Activated T-cell treated with anti-CD3 and anti-CD28 coated beads, Interleukin-2, amount 50 U/mL, for 1 hour (primary cell): ENCODE measurements at regions not wholly inside any gene's neighbourhood (a gene's known extent, or its start where the extent isn't known, plus 50 kb on each side); places are given as distances from the start of the nearest gene placed in this dataset.

Experiments used
- DNase-seq: peaks from one replicate; pipeline ENCODE4 v3.0.0-alpha.2; 2020

DNA sequence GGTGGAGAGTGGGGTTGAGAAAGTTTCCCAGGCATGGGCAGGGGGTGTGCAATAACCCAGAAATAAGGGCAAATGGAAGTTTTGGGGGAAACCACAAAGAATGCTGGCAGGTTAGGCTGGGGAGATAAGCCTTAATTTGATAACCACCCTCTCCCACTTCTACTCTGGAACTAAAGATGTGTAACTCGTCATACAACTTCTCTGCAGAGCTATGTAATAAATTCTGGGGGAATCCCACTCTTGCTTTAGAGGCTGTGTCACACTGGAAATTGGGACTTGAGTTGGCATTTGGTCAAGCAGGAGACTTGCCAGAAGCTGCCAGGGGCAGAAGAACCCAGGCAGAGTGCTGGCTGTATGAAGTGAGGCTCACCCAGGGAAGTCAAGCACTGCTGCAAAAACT, 170.9 kb upstream of the CPEB2 start:
- DNase-seq = no peak

DNA sequence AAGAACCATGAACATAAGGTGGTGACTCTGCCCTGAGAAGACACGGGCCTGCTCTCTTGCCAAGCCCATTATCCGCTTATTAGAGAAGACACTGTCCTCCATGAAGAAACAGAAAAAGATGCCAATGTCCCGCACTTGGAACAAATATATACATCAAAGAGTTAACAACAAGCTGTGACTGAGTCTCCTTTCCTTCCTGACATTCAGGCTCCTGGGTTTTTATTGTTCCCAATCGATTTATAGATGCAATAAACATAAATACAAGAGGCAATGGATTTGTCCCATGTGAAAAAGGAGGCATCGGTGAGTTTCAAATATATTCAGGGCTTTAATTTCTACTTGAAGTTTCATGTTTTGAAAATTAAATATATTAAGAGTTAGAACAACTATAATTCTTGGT, 169.2 kb upstream of the CPEB2 start:
- no peak for DNase-seq

DNA sequence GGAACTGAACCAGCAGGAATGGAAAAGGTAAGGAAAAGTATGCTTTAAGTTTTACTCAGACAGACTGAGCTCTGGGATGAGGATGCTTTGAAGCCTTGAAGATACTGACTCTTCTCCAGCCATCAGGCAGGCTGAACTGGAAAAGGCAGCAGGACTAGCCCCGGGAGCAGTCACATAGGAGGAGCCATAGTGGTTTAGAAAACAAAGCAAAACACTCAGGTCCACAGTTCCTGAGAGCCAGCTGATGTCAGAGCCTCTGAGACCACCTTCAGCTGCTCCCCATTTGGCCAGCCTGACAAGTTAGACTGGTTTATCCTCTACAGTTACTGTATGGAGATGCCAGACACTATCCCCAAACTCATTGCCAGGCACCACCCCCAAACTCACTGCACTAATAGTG, 167.9 kb upstream of the CPEB2 start:
- DNase-seq = no peak

DNA sequence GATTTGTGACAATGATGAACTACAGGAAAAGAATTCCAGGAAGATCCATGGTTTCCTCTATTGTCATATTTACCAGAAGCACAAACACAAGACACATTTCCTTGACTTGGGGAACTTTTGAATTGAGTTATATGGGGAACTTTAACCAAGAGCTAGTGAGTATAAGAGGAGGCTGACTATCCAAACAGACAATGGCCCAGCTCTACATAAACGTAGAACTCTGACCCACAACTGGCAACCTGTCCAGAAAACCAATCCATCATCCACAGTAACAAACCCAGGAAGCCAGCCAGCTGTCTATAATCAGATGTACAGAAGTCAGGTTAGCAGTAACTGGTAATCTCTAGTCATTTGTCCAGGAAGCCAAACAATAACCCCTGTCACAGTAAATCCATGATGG, 167.0 kb upstream of the CPEB2 start:
- DNase-seq = no peak

DNA sequence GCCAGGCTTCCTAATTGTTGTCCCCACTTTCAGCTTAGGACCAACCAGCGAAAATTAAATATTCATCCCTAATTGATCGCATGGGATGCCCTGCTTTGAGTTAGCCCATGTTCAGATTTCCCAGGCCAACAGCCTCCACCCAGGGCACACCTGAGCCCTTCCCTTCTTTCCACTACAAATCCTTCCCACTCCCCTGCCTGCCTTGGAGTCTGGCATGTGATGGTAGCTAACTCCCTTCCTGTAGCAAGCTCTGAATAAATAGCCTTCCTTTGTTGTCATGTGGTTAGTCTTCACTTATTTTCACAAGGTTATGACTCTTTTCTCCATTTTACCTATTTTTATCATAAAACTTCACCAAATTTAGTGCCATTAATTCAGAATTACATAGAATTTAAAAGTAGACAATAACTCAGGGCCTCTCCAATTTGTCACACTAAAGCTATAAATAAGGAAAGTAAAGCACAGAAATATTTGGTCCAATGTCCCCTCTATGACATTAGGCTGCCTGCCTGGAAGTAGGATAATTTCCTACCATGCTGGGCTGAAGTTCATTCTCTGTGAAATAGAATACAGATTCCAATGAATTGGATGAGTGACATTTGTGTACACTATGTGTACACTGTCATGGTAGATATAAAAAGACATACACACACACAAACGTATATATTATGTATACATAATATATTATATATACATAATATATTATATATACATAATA, 166.4 kb upstream of the CPEB2 start:
- DNase-seq = no peak

DNA sequence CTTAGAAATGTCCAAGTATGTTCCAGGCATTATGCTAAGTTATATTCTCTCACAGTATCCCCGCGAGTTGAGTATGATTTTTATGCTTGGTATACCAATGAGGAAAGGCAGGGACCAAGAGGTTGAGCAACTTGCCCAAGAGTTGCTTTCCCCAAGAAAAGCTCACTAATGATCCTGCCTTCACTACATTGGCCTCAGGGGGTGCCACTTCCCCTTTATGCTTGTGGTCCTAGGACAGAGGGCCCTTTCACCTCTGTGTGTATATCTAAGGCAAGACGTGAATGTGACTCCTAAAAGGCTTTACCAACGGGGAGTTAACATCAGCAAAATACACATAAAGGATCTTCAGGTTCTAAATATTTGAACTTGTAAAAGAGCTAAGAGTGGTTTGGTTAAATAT, 164.4 kb upstream of the CPEB2 start:
- DNase-seq = no peak

DNA sequence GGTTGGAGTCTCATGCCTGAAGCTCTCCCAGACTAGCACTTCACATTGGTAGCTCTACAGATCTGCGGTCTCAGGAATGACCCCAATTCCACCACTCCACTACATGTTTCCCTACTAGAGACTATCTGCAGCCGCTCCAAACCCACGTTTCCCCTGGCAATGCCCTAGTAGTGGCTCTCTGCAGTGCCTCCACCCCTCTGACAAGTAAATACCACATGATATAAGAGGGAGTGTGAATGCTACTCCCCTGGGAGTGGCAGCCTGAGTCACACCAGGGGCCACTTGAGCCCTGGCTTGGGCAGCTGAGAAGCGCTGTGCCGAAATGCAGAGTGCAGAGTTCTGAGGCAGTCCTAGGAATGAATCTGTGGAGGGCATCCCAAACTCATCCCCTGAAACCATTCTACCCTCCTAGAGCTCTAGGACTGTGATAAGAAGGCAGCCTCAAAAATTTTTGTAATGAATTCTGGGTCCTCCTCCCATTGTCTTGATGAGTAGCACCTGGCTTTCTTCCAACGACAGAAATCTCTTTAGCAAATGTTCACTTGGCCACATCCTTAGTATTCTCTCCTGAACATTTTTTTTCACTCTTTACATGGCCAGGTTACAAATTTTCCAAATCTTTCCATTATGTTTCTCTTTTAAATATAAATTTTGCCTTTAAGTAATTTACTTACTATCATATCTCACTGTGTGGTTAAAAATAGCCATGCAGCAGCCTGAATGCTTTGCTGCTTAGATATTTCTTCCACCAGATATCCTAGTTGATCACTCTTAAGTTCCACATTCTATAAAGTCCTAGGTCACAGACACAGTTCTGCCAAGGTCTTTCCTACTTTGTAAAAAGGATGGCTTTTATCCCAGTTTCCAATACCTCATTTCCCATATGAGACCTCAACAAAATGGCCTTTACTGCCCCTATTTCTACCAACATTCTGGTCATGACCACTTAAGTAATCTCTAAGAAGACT, 160.2 kb upstream of the CPEB2 start:
- no peak for DNase-seq

DNA sequence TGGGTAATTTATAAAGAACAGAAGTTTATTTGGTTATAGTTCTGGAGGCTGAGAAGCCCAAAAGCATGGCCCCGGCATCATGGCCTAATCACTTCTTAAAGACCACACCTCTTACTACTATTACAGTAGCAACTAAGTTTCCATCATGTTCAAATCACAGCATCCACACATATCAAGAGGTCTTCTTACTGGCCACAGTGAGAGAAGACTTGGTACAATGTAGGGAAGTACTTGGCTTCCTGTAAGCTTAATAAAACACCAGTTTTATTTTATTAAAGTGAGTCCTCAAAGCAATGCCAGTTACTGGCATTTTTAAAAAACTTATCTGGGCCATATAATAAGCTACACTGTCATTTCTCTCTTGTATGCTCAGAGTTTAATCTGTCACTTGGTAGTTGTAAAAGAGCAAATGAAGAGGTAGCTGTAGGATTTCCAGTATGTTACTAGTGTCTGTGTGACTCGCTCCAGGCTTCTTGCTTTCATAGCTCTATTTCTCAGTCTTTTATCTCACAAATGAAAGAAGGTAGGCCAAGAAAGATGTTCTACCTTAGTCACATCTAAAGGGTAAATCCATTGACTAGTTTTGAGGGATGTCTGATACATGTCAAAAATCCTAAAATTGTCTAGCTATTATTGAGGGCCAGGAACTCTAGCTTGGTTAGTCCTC, 159.2 kb upstream of the CPEB2 start:
- DNase-seq = no peak

DNA sequence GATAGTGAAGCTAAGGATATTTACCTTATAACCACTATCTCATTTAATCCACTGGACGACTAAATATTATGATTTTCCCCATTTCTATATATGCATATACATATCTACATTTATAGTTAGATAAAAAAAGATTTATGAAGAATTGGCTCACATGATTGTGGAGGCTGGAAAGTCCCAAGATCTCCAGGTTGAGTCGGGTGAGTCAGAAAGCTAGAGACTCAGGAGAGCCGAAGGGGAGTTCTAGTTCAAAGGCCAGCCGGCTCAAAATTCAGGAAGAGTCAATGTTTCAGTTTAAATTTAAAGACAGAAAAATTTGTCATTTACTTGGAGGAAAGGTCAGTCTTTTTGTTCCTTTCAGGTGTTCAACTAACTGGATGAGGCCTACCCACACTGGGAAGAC, 158.2 kb upstream of the CPEB2 start:
- DNase-seq = no peak

DNA sequence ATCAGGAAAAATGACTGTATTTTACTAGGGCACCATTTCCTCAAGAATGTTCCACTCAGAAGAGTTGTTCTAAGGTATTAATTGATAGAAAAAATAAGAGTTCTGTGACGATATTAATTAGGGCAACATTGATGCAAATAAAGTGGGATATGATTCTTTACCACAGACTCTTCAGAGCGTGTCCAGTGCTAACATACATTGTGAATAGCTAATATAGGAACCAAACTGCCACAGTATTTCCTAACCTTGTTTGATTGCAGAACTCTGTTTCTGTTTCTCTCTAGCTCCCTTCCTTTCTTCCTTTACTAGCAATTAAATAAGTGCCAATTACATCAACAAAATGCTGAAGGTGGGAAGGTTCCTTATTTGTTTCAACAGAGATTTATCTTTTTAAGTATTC, 154.1 kb upstream of the CPEB2 start:
- no peak for DNase-seq

DNA sequence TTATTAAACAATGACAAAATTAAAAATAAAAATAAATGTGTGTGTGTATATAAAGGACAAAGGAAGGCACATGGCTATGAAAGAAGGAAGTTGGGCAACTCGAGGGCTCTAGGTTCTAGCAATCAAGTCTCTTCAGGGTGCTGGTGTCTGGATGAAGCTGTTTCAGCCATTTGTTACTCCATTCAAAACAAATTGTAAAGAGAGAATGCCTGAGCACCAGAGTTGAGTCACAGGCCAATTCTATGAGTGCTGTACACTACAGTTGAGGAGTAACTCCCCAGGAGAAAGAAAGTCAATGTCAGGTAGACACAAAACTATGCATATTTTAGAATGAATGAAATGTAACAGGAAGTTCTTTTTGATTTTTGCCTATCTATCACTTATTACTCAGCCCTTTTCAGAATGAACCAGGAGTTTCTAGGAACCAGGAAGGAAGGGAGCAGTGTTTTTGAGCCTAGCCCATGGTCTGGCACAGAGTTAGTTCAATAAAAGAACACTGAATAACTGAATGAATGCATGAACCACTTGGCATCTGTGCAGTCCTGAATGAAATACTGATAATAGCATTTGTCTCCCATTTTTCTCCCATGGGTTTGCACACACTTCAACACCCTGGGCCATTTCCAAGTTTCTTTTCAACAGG, 151.7 kb upstream of the CPEB2 start:
- DNase-seq = no peak

DNA sequence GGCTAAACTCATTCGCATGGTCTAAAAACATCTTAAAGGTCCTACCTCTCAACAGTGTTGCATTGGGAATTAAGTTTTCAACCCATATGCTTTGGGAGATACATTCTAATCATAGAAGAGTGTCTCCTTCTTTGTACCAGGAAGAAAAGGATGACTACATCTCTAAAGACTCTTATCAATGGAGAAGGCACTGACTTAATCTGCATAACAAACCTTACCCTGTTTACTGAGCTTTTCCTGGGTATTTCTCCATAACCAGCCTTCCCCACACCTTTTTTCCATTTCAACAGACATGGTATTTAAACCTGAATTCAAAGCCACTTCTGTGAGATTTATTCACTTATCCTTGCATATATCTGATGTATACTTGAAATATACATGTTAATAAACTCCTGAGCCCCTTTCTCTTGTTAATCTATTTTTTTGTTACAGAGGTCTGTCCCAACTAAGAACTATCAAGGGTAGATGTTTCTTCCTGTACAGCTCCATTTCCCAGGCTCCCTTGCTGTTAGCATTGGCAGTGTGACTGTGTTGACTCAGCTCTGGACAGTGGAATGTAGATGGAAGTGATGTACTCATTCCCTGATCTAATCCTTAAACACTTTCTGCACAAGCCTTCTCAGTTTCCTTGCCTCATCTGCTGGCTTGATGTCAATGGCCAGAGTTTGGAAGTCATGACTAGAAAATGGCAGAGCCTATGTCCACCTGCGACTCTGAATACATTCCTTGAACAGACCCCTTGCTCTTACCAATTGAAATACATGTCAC, 148.9 kb upstream of the CPEB2 start:
- no peak for DNase-seq

DNA sequence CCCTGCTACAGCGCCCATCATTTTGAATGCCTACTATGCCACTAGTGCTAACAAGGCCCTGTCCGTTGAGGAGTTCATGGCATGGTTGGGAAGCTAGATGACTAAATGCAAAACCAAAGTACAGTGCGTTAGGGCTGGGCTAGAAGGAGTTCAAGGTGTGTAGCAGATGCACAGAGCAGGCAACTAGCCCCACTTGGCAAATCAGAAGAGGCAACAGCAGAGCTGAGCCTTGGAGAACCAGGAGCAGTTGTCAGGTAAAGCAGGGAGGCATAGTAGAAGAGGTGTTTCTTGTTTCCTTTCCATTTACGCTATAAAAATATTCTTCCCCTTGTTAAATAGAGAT, 146.6 kb upstream of the CPEB2 start:
- no peak for DNase-seq

DNA sequence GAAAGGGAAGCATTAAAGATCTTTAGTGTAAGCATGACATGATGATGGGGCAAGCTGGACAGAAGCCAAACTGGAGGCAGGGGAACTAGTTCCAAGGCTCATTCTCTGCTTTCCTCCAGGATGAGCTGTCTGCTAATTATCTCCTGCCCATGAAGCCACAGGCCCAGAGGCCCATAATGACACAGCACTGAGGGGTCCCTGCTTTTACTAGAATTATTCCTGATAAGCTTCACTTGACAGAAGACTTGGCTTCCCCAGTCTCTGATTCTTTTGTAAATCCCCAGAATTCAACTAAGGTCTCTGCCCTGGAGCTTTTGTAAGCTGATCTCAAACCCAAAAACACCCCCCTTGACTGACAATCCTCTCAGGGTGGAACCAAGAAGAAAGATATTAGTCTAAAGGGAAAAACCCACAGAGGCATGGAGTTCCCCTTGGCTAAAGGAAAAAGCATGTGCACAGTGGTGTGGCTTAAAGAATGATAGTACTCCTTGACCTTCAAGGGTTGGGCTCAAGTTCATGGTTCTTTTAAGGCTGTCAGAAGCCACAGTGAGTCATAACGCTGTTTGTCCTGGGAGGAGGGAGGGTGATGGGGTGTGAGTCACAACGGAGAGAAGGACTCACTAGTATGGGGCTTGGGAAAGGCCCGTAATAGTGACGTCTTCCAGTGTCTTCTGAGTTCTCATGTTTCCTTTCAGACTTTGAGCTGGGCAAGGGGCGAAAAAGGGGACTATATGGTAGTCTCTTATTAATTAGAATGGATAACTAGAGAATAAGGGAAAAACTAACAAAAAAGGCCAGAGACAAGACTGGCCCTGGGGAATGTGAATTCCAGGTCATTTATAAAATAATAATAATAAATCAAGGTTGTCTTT, 146.0 kb upstream of the CPEB2 start:
- no peak for DNase-seq

DNA sequence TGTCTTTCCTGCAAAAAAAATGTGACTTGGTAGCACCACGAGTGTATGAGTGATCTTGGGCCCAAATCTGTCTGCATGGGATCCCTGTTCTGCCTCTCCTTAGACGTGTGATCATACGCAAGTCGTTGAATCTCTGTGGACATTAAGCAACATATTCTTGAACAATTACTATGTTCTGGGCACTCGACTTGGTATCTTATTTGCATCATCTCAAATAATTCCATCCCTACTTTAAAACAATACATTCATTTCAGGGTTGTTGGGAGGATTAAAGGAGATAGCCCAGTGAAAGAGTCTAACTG, 145.4 kb upstream of the CPEB2 start:
- no peak for DNase-seq

DNA sequence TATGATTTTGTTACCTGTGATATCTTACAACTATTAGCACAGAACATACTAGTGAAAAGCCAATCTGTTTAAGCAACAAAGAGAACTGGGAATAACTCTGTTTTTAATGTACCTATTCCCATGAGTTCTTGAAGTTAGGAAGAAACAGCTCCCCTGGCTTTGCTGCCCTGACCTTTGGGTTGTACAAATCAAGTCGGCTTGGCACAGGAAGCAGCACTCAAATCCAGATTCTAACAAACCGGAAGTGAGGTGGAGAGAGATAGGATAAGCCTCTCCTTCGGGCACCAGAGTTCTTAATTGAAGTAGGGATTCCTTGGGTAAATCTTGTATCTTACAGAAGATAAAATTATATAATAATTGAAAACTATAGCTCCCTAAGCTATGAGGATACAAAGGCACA, 144.8 kb upstream of the CPEB2 start:
- no peak for DNase-seq

DNA sequence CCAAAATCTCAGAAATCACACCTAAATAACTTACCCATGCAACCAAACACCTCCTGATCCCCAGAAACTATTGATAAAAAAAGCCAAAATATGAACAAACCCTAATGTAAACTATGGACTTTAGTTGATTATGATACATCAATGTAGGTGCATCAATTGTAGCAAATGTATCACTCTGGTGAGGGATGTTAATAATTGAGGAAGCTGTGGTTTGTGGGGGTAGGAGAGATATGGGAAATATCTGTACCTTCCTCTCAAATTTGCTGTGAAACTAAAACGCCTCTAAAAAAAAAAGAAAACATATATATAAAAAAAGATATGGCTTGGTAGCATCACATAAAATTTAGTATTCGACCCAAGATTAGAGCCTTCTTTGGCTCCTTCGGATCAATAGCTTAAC, 144.3 kb upstream of the CPEB2 start:
- no peak for DNase-seq

DNA sequence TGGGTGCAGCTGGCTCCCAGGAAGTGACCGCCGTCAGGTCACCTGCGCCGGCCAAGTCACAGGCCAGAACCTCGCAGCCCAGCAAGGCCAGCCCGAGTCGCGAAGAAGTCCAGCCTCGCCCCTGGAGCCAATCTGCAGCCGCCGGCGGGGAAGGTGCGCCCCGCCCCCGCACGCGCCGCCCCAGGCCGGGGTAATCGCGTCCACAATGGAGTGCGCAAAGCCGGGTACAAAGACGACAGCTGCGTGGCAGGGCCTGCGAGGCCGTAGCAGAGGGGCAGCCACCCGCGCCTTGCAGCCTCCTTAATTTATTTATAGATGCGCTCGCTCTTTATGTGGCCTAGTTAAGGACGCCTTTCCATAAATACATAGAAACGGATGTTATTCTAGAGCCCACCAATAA, 139.4 kb upstream of the CPEB2 start:
- DNase-seq = no peak

DNA sequence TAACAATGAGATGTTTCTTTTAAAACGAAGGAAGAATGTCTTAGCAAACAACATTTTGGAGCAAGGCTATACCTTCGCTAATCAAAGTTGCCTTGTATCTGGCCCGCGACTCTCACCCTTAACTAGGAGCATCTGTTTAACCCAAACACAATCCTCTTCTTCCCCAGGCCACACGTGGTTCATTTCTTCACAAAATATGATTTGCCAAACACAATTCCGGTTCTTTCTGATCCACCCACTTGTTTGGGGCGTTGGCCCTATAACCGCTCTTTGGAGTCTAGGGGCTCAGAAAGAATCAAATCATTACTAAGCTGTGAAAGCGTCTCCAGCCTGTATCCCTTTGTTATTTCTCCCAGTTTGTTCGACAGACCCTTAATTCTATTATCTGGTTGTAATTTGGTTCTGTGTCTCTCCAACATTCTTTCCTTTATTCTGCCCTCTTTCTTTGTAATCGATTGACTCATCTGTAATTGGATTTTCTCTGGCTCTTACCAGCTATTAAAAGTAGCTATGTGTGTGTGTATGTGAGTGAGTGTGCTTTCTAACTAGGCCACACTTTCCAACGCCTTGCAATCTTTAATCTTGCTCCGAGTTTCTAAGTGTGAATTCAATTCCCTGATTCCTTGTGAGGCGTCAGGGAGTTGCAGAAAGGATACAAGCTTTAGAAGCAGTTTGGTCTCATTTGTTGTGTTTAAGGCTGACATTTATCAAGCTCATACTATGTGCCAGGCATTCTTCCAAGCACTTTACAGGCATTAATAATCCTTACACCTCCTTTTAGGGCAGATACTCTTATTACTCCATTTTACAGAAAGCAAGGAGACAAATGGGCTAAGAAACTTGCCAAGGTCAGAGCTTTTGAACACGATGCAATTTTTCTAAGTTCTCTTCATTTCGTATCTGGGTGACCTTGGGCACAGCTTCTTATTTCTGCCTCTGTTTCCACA, 138.6 kb upstream of the CPEB2 start:
- DNase-seq = no peak

DNA sequence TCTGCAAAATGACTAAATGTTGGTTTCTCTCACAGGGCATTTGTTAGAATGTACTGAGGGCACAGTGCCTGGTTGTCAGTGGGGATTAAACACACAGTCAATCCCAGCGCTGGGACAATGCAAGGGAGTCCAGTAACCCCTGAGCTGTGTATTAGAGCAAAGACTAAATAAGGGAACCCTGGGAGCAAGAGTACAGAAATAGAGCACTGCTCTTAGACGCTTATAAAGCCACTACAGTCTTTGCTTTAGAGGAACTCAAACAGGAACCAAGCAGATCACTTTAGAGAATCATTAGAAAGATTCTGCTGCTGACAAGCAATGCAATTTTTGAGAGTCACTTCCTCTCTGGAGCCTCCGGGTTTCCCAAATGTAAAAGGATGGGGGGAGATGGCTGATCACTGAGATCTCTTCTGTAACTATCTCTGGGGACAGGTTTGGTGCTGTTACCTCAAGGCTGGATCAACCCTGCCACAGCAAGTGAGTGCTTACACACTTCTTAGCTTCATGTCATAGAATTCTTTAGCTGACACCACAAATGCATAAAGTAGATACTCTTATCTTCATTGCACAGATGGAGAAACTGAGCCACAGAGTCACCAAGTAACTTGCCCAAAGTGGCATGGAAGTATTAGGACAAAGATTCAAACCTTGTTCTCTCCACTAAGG, 137.8 kb upstream of the CPEB2 start:
- no peak for DNase-seq
